Left kidney (tissue), 1 donor: ENCODE measurements at regions not wholly inside any gene's neighbourhood (a gene's known extent, or its start where the extent isn't known, plus 50 kb on each side); places are given as distances from the start of the nearest gene placed in this dataset.
"Not testable (repeated sequence)": the region's sequence is repeated elsewhere in the genome, so short reads cannot be mapped to it uniquely, and the experiment has no call there.

Experiments
- DNase-seq: peaks from one replicate; pipeline ENCODE4 v3.0.0-alpha.2; 2013

- not testable (repeated sequence) for DNase-seq
Measured at GRCh38 chr4:174400603-174401302, 117.0 kb downstream of the CEP44 start.

- DNase-seq, result no peak
Measured at GRCh38 chr4:174398728-174399127, 115.0 kb downstream of the CEP44 start.

- DNase-seq, result no peak
Measured at GRCh38 chr4:174397366-174398155, 113.8 kb downstream of the CEP44 start.

GRCh38 chr4:174396599-174397110, 112.9 kb downstream of the CEP44 start:
- DNase-seq, result no peak

GRCh38 chr4:174394915-174395314, 111.2 kb downstream of the CEP44 start:
- no peak for DNase-seq

GRCh38 chr4:174389439-174389838, 105.7 kb downstream of the CEP44 start:
- DNase-seq, result no peak

- DNase-seq, result no peak
Measured at GRCh38 chr4:174388461-174389145, 104.9 kb downstream of the CEP44 start.

- DNase-seq, result no peak
Measured at GRCh38 chr4:174387721-174388120, 104.0 kb downstream of the CEP44 start.

GRCh38 chr4:174387143-174387542, 103.4 kb downstream of the CEP44 start:
- no peak for DNase-seq

GRCh38 chr4:174383783-174384182, 100.1 kb downstream of the CEP44 start:
- no peak for DNase-seq

- not testable (repeated sequence) for DNase-seq
Measured at GRCh38 chr4:174382938-174383605, 99.4 kb downstream of the CEP44 start.
